GM13976 (cell line): ENCODE measurements at regions not wholly inside any gene's neighbourhood (a gene's known extent, or its start where the extent isn't known, plus 50 kb on each side); places are given as distances from the start of the nearest gene placed in this dataset.

Experiments
- DNase-seq: peaks from one replicate; pipeline ENCODE4 v3.0.0; 2012; ENCODE audit warnings: low spot score
- CTCF ChIP-seq: IDR thresholded peaks from 2 replicates; pipeline ENCODE4 v1.5.1; 2012; ENCODE audit warnings: borderline replicate concordance, mild to moderate bottlenecking; ENCODE audit not compliant: insufficient read depth; ENCODE audit errors: extremely low read depth, missing control alignments, control extremely low read depth
- in situ Hi-C: fragments of 300-500 bp; cut with MboI; formaldehyde crosslinking; loops from one replicate; pipeline ENCODE4 v1.12.0; 2022; ENCODE audit warnings: low sequenced_read_pairs, mixed read lengths, inconsistent platforms; ENCODE audit not compliant: unreplicated experiment

GRCh38 chr10:58044072-58044471, 223.6 kb downstream of the IPMK start:
- DNase-seq, result no peak
- no peak for TF ChIP-seq CTCF
- in situ Hi-C loops, result no loop called here

GRCh38 chr10:58041901-58042300, 225.8 kb downstream of the IPMK start:
- no peak for DNase-seq
- TF ChIP-seq CTCF, result no peak
- in situ Hi-C loops, result no loop called here

GRCh38 chr10:58030208-58030607, 237.5 kb downstream of the IPMK start:
- in situ Hi-C loops, result no loop called here
- DNase-seq, result no peak
- TF ChIP-seq CTCF, result no peak

- DNase-seq, result no peak
- TF ChIP-seq CTCF, result no peak
- in situ Hi-C loops, result no loop called here
Measured at GRCh38 chr10:58028597-58029366, 238.9 kb downstream of the IPMK start.

- TF ChIP-seq CTCF, result no peak
- in situ Hi-C loops, result no loop called here
- DNase-seq, result no peak
Measured at GRCh38 chr10:58027426-58027825, 240.3 kb downstream of the IPMK start.

- no peak for TF ChIP-seq CTCF
- in situ Hi-C loops, result no loop called here
Measured at GRCh38 chr10:58026036-58026435, 241.7 kb downstream of the IPMK start.

More at GRCh38 chr10:58026036-58026435, 241.7 kb downstream of the IPMK start:
- DNase-seq, result no peak
